Body of pancreas (tissue), 4 donors: ENCODE measurements at regions not wholly inside any gene's neighbourhood (a gene's known extent, or its start where the extent isn't known, plus 50 kb on each side); places are given as distances from the start of the nearest gene placed in this dataset.

Experiments used
- POLR2A ChIP-seq, 3 donors: fragments of 450-650 bp; IDR thresholded peaks; one replicate each; pipeline ENCODE4 v1.6.1; 2016; ENCODE audit warnings: antibody characterized with exemption in 3 of 3, mild to moderate bottlenecking in 2 of 3
- TF ChIP-seq, protein P1 (sequence below), 7 experiments: fragments of 450-650 bp in 4 of 7; fragments of 200-600 bp in 3 of 7; sonication (generic) in 3 of 7; IDR thresholded peaks; one replicate each; pipeline ENCODE4 v1.5.1; 2016 to 2019; ENCODE audit warnings: antibody characterized with exemption in 7 of 7

DNA sequence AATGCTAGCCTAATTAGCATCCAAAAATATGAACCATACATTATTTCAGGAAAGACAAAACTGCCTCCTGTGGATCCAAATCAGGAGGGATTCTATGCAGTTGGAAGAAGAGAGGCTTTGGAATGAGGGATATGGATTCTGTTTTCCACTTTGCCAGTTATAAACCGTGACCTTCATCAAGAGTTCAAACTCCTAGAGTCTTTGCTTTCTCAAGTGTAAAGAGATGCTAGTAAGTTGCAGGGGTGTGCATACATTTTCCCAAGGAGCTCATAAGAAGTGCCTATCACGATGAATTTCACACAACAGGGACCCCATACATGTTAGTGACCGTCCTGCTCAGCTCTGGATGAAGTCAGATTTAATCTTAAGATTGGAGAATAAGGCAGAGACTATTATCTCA is 542.5 kb downstream of the SOX11 start:
- TF ChIP-seq, protein P1, sequence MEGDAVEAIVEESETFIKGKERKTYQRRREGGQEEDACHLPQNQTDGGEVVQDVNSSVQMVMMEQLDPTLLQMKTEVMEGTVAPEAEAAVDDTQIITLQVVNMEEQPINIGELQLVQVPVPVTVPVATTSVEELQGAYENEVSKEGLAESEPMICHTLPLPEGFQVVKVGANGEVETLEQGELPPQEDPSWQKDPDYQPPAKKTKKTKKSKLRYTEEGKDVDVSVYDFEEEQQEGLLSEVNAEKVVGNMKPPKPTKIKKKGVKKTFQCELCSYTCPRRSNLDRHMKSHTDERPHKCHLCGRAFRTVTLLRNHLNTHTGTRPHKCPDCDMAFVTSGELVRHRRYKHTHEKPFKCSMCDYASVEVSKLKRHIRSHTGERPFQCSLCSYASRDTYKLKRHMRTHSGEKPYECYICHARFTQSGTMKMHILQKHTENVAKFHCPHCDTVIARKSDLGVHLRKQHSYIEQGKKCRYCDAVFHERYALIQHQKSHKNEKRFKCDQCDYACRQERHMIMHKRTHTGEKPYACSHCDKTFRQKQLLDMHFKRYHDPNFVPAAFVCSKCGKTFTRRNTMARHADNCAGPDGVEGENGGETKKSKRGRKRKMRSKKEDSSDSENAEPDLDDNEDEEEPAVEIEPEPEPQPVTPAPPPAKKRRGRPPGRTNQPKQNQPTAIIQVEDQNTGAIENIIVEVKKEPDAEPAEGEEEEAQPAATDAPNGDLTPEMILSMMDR (IDR thresholded peaks at IDR 0.05) = no peak
- TF ChIP-seq POLR2A (IDR thresholded peaks at IDR 0.05) = no peak
